Pons (tissue), 1 donor: ENCODE measurements at regions not wholly inside any gene's neighbourhood (a gene's known extent, or its start where the extent isn't known, plus 50 kb on each side); places are given as distances from the start of the nearest gene placed in this dataset.

ENCODE experiments used
- DNase-seq: peaks from one replicate; pipeline ENCODE4 v3.0.0-alpha.2; 2016; ENCODE audit warnings: low spot score

GRCh38 chr9:135252980-135253304, 165.5 kb downstream of the OLFM1 start:
- no peak for DNase-seq

- no peak for DNase-seq
These were observed 166.0 kb downstream of the OLFM1 start for GRCh38 chr9:135253305-135254004.

- DNase-seq, result no peak
These were observed 166.9 kb downstream of the OLFM1 start for GRCh38 chr9:135254176-135255032.

DNA sequence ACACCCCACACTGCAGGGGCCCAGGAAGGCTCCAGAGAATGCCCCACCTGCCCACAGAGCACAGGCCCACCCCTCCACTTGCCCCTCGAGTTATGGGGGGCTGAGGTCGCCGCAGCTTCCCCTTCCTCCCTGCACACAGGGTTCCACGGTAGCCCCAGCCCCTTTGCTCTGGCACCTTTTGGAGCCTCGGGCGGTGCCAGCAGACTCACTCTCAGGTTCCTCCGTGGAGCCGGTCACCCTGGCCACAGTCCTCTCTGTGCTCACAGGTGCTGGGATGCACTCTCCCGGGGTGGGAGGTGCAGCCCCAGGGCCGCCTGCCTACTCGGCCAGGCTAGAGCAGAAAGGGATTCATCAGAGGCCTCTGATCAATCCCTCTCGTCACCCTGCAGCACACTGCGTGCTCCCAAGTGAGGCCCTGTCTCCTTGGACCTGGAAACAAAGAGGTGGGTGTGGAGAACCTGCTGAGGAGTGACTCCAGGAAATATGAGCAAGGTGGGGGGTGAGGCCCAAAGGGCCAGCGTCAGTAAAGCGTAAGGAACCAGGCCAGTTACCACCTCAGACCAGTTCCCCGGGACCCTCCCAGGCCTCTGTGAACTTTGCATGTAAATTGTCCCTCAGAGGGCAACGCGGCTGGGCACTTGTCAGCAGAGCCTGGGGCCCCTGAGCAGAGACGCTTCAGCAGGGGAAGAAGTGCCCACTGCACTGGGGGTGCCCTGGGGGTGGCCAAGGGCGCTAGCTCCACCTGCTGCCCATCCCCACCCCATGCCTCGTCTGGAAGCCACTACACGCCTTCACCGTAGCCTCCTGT, 167.8 kb downstream of the OLFM1 start:
- no peak for DNase-seq

- DNase-seq, result no peak
These were observed 168.5 kb downstream of the OLFM1 start for GRCh38 chr9:135255841-135256580.

- DNase-seq, result peak; percentile 11
These were observed 169.3 kb downstream of the OLFM1 start for GRCh38 chr9:135256581-135257354.

- DNase-seq, result no peak
These were observed 171.0 kb downstream of the OLFM1 start for GRCh38 chr9:135258461-135258860.

DNA sequence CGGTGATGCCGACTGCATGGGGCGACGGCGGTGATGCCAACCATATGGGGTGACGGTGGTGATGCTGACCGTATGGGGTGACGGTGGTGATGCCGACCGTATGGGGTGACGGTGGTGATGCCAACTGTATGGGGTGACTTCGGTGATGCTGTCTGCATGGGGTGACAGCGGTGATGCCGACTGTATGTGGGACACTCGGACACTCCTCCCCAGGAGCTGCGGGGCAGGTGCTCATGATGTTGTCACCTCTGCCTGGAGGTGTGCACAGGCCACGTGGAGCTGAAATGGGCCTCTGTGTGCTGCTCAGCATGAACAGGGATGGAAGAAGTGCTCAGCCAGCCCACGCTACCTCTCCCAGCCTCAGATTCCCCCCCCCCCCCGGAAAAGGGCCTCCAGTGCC, 171.8 kb downstream of the OLFM1 start:
- no peak for DNase-seq

DNA sequence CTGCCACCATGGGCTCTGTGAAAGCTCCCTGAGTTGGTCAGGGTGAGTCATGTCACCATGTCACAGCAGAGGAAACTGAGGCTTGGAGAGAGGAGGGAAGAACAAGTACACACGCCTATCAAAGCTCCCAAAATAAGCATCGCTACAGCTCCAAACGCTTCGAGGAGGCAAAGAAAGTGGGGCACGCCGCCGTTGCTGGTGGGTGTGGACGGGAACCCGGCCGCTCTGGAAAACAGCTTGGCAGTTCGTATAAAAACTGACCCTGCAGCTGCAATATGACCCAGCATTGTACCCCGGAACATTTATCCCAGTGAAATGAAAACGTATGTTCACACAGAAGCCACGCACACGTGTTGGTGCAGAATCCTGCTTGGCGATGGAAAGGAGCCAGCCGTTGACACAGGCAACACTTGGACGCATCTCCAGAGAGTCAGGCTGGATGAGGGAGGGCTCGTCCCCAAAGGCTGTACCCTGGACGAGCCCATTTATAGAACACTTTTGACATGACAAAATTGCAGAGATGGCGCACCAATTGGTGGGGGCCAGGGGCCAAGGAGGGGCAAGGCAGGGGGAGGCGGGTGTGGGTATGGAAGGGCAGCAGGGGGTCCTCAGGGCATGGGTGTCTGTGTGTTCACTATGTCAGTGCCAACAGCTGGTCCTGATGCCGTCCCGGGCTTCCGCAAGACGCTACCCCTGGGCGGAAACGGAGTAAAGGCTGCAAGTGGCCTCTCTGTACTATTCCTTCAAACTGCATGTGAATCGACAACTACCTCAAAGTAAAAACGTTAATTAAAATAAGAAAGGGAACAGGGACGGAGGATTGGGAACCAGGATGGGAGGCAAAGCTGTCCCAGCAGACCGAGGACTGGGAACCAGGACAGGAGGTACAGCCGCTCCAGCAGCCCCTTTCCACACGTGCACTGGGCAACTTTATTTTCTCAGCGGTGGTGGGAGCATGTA, 173.0 kb downstream of the OLFM1 start:
- DNase-seq, result no peak

DNA sequence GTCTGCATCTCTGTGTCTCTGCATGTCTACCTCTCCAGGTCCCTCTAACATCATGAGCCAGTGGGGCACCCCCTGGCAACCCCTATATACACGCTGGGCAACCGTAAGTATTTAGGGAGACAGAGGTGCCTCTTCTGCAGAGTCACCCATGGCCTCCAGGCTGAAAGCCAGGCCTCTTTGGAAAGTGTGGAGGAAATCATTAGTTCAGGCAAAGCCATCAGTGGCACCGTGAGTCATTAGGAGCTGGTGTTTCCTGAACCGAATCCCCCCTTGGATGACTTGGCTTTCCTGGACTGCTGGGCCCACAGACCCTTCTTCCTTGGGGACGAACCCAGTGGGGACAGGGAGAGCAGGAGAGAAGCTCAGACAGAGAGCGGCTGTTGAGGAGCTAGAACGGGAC, 174.8 kb downstream of the OLFM1 start:
- DNase-seq, result no peak

GRCh38 chr9:135263511-135263910, 176.0 kb downstream of the OLFM1 start:
- no peak for DNase-seq

- DNase-seq, result no peak
These were observed 178.5 kb downstream of the OLFM1 start for GRCh38 chr9:135265931-135266330.

GRCh38 chr9:135267191-135267809, 179.8 kb downstream of the OLFM1 start:
- DNase-seq, result no peak

- DNase-seq, result no peak
These were observed 180.6 kb downstream of the OLFM1 start for GRCh38 chr9:135268031-135268430.

DNA sequence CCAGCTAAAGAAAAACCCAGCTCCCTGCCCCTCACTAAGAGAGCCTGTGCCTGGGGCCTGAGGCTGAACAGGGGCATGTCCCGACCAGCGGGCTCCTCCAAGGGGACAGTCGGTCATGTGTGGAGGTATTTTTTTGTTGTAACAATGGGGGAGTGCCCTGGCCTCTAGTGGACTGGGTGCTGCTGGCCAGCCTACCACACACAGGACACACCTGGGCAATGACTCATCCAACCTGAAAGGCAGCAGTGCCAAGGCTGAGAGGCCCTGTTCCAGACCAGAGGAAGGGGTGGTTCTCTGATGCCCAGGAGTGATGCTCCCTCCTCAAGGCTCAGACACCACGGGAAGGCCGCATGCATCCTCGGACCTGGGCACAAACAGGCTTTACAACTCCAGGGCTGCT, 181.5 kb downstream of the OLFM1 start:
- no peak for DNase-seq

- DNase-seq, result no peak
These were observed 182.7 kb downstream of the OLFM1 start for GRCh38 chr9:135269912-135270830.

DNA sequence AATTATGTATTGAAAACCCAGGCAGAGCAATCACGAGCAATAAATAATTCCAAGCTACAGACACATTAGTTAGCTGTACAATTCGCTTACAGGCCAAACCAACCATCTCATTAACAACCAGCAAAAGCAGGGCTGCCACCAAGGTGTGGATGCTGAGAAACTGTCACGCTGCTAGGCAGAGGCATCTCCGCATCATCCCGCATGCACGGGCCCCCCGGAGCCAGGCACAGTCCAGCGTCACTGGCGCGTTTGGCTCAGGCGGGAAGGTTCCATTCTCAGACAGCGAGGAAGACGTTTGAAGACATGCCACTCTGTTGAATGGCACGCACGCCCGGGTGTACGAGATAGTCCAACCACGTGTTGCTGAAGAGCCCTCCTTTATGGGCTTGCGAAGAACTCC, 184.0 kb downstream of the OLFM1 start:
- DNase-seq, result no peak

DNA sequence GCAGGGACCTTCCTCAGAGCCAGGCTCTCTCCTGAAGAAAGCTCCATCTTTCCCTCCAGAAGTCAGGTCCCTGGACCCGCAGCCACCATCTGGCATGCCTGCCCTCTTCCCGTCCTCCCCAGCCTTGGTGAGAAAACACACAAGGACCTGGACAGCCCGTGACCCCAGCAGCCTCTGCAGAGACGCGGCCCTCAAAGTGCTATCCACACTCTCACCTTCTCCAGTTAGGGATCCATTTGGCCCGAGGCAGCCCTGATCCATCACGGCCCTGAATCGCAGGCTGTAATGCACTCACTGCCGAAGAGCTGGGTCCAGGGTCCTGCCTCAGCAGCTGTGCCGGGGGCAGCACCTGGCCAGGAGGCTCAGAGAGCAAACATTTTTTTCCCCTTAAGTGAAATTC, 185.1 kb downstream of the OLFM1 start:
- DNase-seq, result no peak

DNA sequence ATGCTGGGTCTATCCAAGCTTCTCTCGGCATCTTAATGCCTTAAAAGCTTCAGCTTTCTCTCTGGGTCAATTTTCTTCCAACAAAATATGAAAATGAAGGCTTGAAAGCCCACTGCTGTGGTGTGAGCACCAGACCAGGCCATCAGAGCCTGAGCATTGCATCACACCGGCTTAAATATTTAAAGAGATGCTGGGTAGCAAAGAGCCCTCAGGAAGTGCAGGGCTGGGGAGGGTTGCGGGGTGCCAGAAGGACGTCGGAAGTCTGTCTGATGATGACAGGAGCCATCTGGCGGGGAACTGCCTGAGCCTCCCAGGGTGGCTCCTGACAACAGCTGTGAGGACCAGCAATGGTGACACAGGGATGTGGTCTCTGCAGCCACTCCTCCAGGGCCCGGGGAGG, 185.5 kb downstream of the OLFM1 start:
- DNase-seq, result no peak
